ENCODE measurements at regions not wholly inside any gene's neighbourhood (a gene's known extent, or its start where the extent isn't known, plus 50 kb on each side); places are given as distances from the start of the nearest gene placed in this dataset.

- DNase-seq (ENCODE audit: low read depth, low spot score) (no peak), FAIRE-seq (no peak)
- no peak overlapping the region for H2AFZ ChIP-seq (ENCODE audit: control insufficient read depth, low read length)
- no peak overlapping the region for H3K4me3 ChIP-seq (ENCODE audit: control insufficient read depth in 2 of 3, extremely low read depth in 1 of 3, insufficient read depth in 2 of 3, low read depth in 1 of 3, low read length in 3 of 3)
- no peaks in the 10 kb centered on the region for H4K20me1 ChIP-seq (ENCODE audit: control insufficient read depth, extremely low read depth, insufficient read depth, low read length)
- H3K79me2 ChIP-seq (ENCODE audit: control insufficient read depth, insufficient read depth, low read length): no peaks in the 10 kb centered on the region
- no peaks in the 10 kb centered on the region for H3K9me1 ChIP-seq (ENCODE audit: control insufficient read depth, extremely low read depth, insufficient read depth, low read length)
- H3K9me3 ChIP-seq (ENCODE audit: control insufficient read depth, low read depth, low read length): no peaks in the 10 kb centered on the region
- H3K4me1 ChIP-seq (ENCODE audit: control insufficient read depth, extremely low read depth, insufficient read depth, low read length): no peaks in the 10 kb centered on the region
- TF ChIP-seq EZH2 (IDR thresholded peaks at IDR 0.05; ENCODE audit: low read length) (no peak), CTCF (optimal IDR thresholded peaks at IDR 0.05 in 1 of 3, IDR thresholded peaks at IDR 0.05 in 1 of 3, conservative IDR thresholded peaks at IDR 0.05 in 1 of 3; ENCODE audit: extremely low read depth in 1 of 3, insufficient read depth in 2 of 3, low read length in 3 of 3) (no peak)
- no peak overlapping the region for H3K4me2 ChIP-seq (ENCODE audit: control insufficient read depth, extremely low read depth, insufficient read depth, low read depth, low read length)
- dilution Hi-C loops (cut with MboI; ENCODE audit: extremely low pct_ligation_motif_present, low sequenced_read_pairs): no loop called here
- H3K9ac ChIP-seq (ENCODE audit: control insufficient read depth, extremely low read depth, insufficient read depth, low read length): no peak overlapping the region
- H3K36me3 ChIP-seq (ENCODE audit: control insufficient read depth in 2 of 2, extremely low read depth in 1 of 2, insufficient read depth in 2 of 2, low read length in 2 of 2): no peaks in the 10 kb centered on the region
- H3K27ac ChIP-seq (ENCODE audit: control insufficient read depth, insufficient read depth, low read length): no peak overlapping the region
- H3K27me3 ChIP-seq (ENCODE audit: control insufficient read depth, extremely low read depth, insufficient read depth, low read length): no peaks in the 10 kb centered on the region
Observed at GRCh38 chr7:81534446-81534845, 235.4 kb downstream of the HGF start.

GRCh38 chr7:81533931-81534330, 235.9 kb downstream of the HGF start:
- no peak overlapping the region for H2AFZ ChIP-seq (ENCODE audit: control insufficient read depth, low read length)
- FAIRE-seq: no peak
- H4K20me1 ChIP-seq (ENCODE audit: control insufficient read depth, extremely low read depth, insufficient read depth, low read length): no peaks in the 10 kb centered on the region
- no peaks in the 10 kb centered on the region for H3K9me1 ChIP-seq (ENCODE audit: control insufficient read depth, extremely low read depth, insufficient read depth, low read length)
- DNase-seq (ENCODE audit: low read depth, low spot score): no peak
- no peaks in the 10 kb centered on the region for H3K4me1 ChIP-seq (ENCODE audit: control insufficient read depth, extremely low read depth, insufficient read depth, low read length)
- H3K27ac ChIP-seq (ENCODE audit: control insufficient read depth, insufficient read depth, low read length): no peak overlapping the region
- no peak overlapping the region for H3K4me2 ChIP-seq (ENCODE audit: control insufficient read depth, extremely low read depth, insufficient read depth, low read depth, low read length)
- H3K79me2 ChIP-seq (ENCODE audit: control insufficient read depth, insufficient read depth, low read length): no peaks in the 10 kb centered on the region
- no peaks in the 10 kb centered on the region for H3K36me3 ChIP-seq (ENCODE audit: control insufficient read depth in 2 of 2, extremely low read depth in 1 of 2, insufficient read depth in 2 of 2, low read length in 2 of 2)
- no peak overlapping the region for H3K9ac ChIP-seq (ENCODE audit: control insufficient read depth, extremely low read depth, insufficient read depth, low read length)
- H3K27me3 ChIP-seq (ENCODE audit: control insufficient read depth, extremely low read depth, insufficient read depth, low read length): no peaks in the 10 kb centered on the region
- H3K9me3 ChIP-seq (ENCODE audit: control insufficient read depth, low read depth, low read length): no peaks in the 10 kb centered on the region
- TF ChIP-seq EZH2 (IDR thresholded peaks at IDR 0.05; ENCODE audit: low read length) (no peak), CTCF (optimal IDR thresholded peaks at IDR 0.05 in 1 of 3, IDR thresholded peaks at IDR 0.05 in 1 of 3, conservative IDR thresholded peaks at IDR 0.05 in 1 of 3; ENCODE audit: extremely low read depth in 1 of 3, insufficient read depth in 2 of 3, low read length in 3 of 3) (no peak)
- dilution Hi-C loops (cut with MboI; ENCODE audit: extremely low pct_ligation_motif_present, low sequenced_read_pairs): no loop called here
- no peak overlapping the region for H3K4me3 ChIP-seq (ENCODE audit: control insufficient read depth in 2 of 3, extremely low read depth in 1 of 3, insufficient read depth in 2 of 3, low read depth in 1 of 3, low read length in 3 of 3)
